AG04450 (cell line): ENCODE measurements at regions not wholly inside any gene's neighbourhood (a gene's known extent, or its start where the extent isn't known, plus 50 kb on each side); places are given as distances from the start of the nearest gene placed in this dataset.

Experiments used
- CTCF ChIA-PET: fragments of 300-600, 350-600 bp; formaldehyde crosslinking; extraction: SDS; loops from one replicate; lab custom pipeline; 2022; ENCODE audit warnings: antibody characterized with exemption, inconsistent platforms; lab: Charles Lee
- POLR2A ChIA-PET: fragments of 350-600 bp; formaldehyde crosslinking; extraction: SDS; loops from one replicate; lab custom pipeline; 2021; ENCODE audit warnings: antibody characterized with exemption, inconsistent platforms; lab: Yijun Ruan, JAX
- DNase-seq: peaks from one replicate; pipeline ENCODE4 v3.0.0-alpha.2; 2011; ENCODE audit warnings: low read depth, low spot score
- H3K27ac ChIP-seq: one replicate; pipeline ENCODE4 v1.5.1; 2012; ENCODE audit warnings: low read depth, low read length, control low read depth
- H3K27me3 ChIP-seq: one replicate; pipeline ENCODE4 v1.6.0; 2012; ENCODE audit warnings: low read length; ENCODE audit not compliant: control insufficient read depth, insufficient read depth
- H3K4me3 ChIP-seq: 2 replicates; pipeline ENCODE4 v1.5.1; 2011; ENCODE audit warnings: mild to moderate bottlenecking, low read depth, low read length, control low read depth
- H3K9me3 ChIP-seq: 2 replicates; pipeline ENCODE4 v1.5.1; 2012; ENCODE audit warnings: low read length; ENCODE audit not compliant: control insufficient read depth, insufficient read depth
- CTCF ChIP-seq: IDR thresholded peaks from 2 replicates; pipeline ENCODE4 v1.5.1; 2011; ENCODE audit warnings: low read depth, low read length, control low read depth, inconsistent platforms

GRCh38 chr10:2891770-2892124 is 175.6 kb upstream of the PFKP start:
- POLR2A ChIA-PET: no interaction called here

DNA sequence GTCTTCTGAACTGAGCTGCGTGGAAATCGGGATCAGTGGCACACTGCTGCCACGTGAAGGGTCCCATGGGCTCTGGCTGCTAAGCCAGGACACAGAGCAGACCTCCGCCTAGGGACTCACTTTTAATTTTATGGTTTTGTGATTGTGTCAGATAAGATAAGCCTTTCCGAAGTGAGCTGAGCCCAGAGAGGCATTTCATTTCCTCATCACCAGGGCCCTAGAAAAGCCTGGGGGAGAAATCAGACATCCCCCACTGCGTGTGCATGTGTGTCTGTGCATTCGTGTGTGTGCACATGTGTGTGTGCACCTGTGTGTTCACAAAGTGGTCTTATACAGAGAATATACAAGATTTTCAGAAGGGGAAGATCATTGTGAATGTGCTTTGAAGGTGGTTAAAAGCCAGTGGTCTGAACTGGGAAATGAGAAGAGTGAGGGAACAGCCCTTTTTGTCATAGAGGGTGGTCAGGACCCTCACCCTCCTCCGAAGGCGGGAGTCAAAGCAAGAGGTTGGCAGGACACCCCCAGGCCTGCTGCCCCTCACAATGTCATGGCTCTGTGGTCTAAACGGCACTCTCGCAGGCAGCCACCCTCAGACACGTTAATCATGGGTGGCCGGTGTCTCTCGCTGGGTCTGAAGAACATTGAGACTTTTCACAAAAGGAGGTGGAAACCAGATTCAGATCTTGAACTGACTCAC is 176.1 kb upstream of the PFKP start:
- no peaks in the 10 kb centered on the region for H3K27me3 ChIP-seq
- no peak for TF ChIP-seq CTCF
- ChIA-PET POLR2A (no interaction called here), CTCF (no interaction called here)
- H3K9me3 ChIP-seq: peaks cover 2% of the 10 kb centered on the region; the same call in 1 of the 2 replicates
- no peak overlapping the region for H3K27ac ChIP-seq
- no peak for DNase-seq
- H3K4me3 ChIP-seq: no peak overlapping the region

More at GRCh38 chr10:2891770-2892124, 175.6 kb upstream of the PFKP start:
- Histone ChIP-seq H3K27ac (no peak overlapping the region), H3K4me3 (no peak overlapping the region), H3K9me3 (peaks cover 2% of the 10 kb centered on the region; the same call in 1 of the 2 replicates), H3K27me3 (no peaks in the 10 kb centered on the region)
- CTCF ChIA-PET: no interaction called here
- TF ChIP-seq CTCF: no peak
- no peak for DNase-seq

DNA sequence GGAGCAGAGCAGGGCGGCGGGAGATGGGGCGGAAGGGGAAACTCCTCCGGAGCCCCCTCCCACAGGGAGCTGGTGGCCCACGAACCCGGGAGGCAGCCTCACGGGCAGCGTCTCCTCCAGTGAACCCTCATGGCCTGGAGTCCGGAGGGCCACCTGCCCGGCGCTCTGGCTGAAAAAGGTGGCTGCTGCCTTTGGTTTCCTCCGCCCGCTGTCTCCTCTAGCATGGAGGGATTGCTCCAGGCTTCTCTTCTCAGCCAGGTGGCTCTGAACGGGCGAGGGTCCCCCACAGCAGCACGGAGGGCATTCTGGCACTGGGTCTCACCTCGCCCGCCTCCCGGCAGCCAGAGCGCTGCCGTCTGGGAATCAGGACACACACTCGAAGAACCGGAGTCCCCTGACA is 177.3 kb upstream of the PFKP start:
- H3K27ac ChIP-seq: no peak overlapping the region
- DNase-seq: no peak
- no peak for TF ChIP-seq CTCF
- ChIA-PET POLR2A (no interaction called here), CTCF (no interaction called here)
- H3K9me3 ChIP-seq: peaks cover 2% of the 10 kb centered on the region; the same call in 1 of the 2 replicates
- no peaks in the 10 kb centered on the region for H3K27me3 ChIP-seq
- H3K4me3 ChIP-seq: no peak overlapping the region

GRCh38 chr10:2888403-2889004 is 178.8 kb upstream of the PFKP start:
- Histone ChIP-seq H3K27ac (no peak overlapping the region), H3K4me3 (no peak overlapping the region), H3K9me3 (peaks cover 2% of the 10 kb centered on the region; the same call in 1 of the 2 replicates), H3K27me3 (no peaks in the 10 kb centered on the region)
- no peak for TF ChIP-seq CTCF
- ChIA-PET POLR2A (no interaction called here), CTCF (no interaction called here)
- no peak for DNase-seq

DNA sequence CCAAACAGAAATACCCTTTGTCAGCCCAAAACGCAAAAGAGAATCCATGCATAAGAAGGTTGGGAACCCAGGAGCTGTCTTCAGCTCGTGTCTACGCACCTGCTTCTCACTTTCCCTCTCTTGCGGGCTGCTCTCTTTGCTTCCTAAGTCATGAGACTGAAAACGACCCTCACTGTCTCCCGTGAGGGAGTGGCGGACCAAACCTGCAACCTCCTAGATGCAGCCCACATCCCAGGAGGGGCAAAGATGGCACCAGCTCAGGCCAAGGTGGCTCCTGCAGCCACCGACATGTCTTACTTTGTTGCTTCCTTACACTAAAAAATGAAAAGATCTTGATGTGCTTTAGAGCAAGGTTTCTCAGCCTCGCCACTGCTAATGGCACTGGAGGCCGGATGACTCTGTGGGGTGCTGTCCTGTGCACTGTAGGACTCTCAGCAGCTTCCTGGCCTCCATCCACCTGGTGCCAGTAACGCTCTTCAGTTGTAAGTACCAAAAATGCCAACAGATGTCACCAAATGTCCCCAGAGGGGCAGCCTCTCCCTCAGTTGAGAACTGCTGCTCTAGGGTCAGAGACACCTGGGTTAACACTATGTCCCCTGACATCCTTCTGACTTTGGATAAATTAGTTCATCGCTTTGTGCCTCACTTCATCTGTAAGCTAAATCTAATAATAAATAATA is 179.8 kb upstream of the PFKP start:
- Histone ChIP-seq H3K27ac (no peak overlapping the region), H3K9me3 (peaks cover 2% of the 10 kb centered on the region; the same call in 1 of the 2 replicates), H3K27me3 (no peaks in the 10 kb centered on the region), H3K4me3 (no peak overlapping the region)
- POLR2A ChIA-PET: no interaction called here
- TF ChIP-seq CTCF: no peak
- CTCF ChIA-PET: no interaction called here
- no peak for DNase-seq
